SH-SY5Y (cell line): ENCODE measurements at regions not wholly inside any gene's neighbourhood (a gene's known extent, or its start where the extent isn't known, plus 50 kb on each side); places are given as distances from the start of the nearest gene placed in this dataset.

Experiments used
- GATA2 ChIP-seq: IDR thresholded peaks from 2 replicates; pipeline ENCODE4 v1.6.1; 2011; ENCODE audit warnings: mild to moderate bottlenecking, low read depth, low read length
- GATA3 ChIP-seq: IDR thresholded peaks from 2 replicates; pipeline ENCODE4 v1.6.1; 2011; ENCODE audit warnings: low read depth, mild to moderate bottlenecking, low read length, moderate library complexity

- TF ChIP-seq GATA2 (no peak), GATA3 (no peak)
These were observed 126.1 kb downstream of the DRD1 start for GRCh38 chr5:175317872-175318271.
